Left renal cortex interstitium (tissue), 4 donors: ENCODE measurements at regions not wholly inside any gene's neighbourhood (a gene's known extent, or its start where the extent isn't known, plus 50 kb on each side); places are given as distances from the start of the nearest gene placed in this dataset.

Experiments used
- DNase-seq, 4 donors: peaks; one replicate each; pipeline ENCODE4 v3.0.0-alpha.2; 2013; ENCODE audit warnings: low read depth in 4 of 4, low spot score in 2 of 4, missing footprints in 1 of 4

- DNase-seq, result no peak
Observed at GRCh38 chr15:39315206-39315850, 265.6 kb upstream of the THBS1 start.

- no peak for DNase-seq
Observed at GRCh38 chr15:39317225-39317624, 263.7 kb upstream of the THBS1 start.

GRCh38 chr15:39318231-39318630 lies 262.6 kb upstream of the THBS1 start:
- DNase-seq, result no peak

DNA sequence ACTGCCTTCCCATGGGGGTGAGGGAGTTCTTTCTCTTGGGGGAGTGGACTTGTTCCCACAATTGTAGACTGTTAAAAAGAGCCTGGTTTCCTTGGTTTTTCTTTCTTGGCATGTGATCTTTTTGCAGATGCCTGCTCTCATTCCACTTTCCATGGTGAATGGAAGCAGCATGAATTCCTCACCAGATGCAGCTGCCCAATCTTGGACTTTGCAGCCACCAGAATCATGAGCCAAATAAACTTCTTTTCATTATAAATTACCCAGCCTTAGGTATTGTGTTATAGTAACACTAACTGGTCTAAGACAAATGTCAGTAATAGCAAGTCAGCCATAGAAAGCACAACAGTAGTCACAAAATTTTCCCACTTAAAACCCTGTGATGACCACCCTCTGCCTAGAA lies 260.5 kb upstream of the THBS1 start:
- DNase-seq, result no peak

DNA sequence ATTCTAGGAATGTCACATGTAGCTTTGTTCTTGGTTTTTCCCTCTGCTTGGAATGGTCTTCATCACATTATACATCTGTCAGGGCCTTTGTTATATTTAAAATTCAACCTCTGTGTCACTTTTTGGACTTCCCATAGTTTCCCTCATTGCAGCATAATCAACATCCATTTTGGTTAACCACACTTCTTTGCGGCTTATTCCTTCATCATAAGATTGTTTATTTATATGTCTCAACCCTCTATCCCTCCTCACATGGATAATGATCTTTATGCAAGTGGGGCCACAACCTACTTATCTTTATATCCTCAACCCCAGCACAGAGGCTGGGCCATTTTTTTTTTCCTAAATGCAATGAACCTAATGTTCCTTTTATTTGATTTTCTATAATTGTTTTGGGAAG lies 260.0 kb upstream of the THBS1 start:
- DNase-seq, result no peak

DNA sequence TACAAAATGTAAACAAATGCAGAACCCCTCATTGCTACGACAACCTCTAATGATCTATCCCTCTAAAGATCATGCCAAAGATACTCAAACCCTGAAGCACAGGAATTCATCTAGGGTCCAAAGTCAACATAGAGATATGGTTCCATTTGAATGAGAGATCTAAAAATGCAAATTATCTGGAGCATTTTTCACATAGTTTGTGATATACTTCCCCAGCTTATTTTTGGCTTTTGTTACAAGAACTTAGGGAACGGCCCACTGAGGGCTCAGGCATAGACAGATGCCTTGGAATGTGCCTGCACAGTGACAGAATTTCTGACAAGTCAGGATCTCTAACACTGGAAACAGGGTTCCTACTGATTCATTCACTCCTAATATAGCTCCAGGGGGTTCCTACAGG lies 258.9 kb upstream of the THBS1 start:
- no peak for DNase-seq

- no peak for DNase-seq
Observed at GRCh38 chr15:39323157-39323556, 257.7 kb upstream of the THBS1 start.

DNA sequence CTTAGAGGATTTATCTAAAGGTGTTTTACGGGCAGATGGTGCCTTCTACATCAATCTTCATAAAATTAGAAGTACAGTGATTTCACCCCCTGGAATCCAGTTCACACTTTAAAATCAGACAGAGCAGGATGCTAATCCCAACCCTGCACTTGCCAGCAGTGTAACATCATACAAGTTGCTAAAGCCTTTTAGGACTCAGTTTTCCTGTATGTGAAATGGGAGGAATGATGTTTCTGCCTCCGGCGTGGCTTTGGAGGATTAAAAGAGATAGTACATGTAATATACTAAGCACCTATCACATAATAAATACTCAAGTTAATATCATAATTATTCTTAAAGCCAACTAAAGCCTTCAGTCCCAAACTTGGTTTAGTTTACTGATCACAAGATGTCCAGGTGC lies 257.2 kb upstream of the THBS1 start:
- no peak for DNase-seq

GRCh38 chr15:39326306-39326975 lies 254.4 kb upstream of the THBS1 start:
- DNase-seq, result no peak

GRCh38 chr15:39327005-39327730 lies 253.7 kb upstream of the THBS1 start:
- no peak for DNase-seq

- DNase-seq, result no peak
Observed at GRCh38 chr15:39330061-39330460, 250.8 kb upstream of the THBS1 start.

DNA sequence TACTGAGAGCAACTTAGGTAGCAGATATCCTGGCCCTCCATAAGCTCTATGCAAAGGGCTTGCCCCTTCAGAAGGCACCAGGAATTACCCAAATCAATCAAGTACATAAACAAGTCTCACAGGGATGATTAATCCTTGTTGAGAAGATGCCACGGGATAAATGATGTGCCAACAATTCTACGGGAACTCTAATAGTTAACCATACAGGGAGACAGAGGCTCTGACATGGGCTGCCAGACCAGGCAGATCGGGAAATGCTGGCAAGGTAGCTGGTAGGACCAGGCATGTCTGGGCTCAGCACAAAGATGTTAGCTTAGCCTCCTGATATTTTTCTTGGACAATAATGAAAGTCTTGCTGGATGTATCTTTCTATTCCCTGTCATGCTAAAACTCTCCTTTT lies 249.3 kb upstream of the THBS1 start:
- DNase-seq, result no peak

- no peak for DNase-seq
Observed at GRCh38 chr15:39332846-39333245, 248.0 kb upstream of the THBS1 start.

GRCh38 chr15:39333393-39333792 lies 247.5 kb upstream of the THBS1 start:
- no peak for DNase-seq

GRCh38 chr15:39333896-39334295 lies 247.0 kb upstream of the THBS1 start:
- DNase-seq, result no peak

DNA sequence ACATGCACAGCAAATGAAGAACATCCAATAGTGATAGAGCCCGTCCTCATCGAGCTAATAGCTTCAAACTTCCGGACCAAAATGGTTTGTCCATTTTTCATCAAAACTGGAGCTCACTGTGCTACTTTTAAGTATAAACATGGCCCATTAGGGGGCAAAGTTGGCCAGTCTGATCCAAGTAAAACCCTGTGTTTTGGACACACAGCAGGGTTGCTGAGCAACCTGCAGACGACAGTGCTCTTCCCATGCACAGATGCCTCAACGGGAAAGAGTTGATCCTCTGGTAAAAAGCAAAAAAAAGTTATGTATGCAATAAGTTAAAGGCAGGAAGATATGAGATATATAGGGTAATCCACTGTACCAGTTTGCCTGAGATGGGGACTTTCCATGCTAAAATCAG lies 244.0 kb upstream of the THBS1 start:
- DNase-seq, result no peak

DNA sequence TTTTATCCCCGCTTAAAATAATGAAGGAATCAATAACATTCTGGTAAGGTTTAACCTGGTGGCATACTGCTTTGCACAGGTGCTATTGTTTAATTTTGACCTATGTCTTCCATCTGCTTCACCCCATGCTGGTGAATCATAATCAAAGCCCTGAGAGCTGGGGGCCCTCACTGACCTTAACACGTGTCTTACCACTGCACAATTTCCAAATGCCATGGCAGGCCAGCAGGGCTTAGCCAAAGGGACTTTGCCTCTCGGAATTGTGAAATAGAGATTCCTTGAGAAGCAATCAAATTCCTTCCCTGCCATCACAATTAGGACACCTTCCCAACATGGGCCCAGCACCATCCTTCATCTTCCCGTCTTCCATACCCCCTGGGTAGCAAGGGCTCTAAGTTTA lies 242.6 kb upstream of the THBS1 start:
- DNase-seq, result no peak

- no peak for DNase-seq
Observed at GRCh38 chr15:39340903-39341645, 239.8 kb upstream of the THBS1 start.

- DNase-seq, result no peak
Observed at GRCh38 chr15:39344662-39345141, 236.2 kb upstream of the THBS1 start.

GRCh38 chr15:39345176-39345575 lies 235.7 kb upstream of the THBS1 start:
- DNase-seq, result no peak

GRCh38 chr15:39347453-39347852 lies 233.4 kb upstream of the THBS1 start:
- no peak for DNase-seq
